Keratinocyte (primary cell): ENCODE measurements at regions not wholly inside any gene's neighbourhood (a gene's known extent, or its start where the extent isn't known, plus 50 kb on each side); places are given as distances from the start of the nearest gene placed in this dataset.

ENCODE experiments used
- DNase-seq: peaks from one replicate; pipeline ENCODE4 v3.0.0-alpha.2; 2011; ENCODE audit warnings: low read depth, missing footprints, low spot score
- FAIRE-seq: peaks from 2 replicates; lab custom pipeline; 2011; peaks lifted over from hg19 to GRCh38; lab: Jason Lieb, UNC
- H2AFZ ChIP-seq: 2 replicates; pipeline ENCODE4 v1.6.0; 2012; ENCODE audit warnings: low read length, control low read depth, inconsistent platforms; ENCODE audit not compliant: control insufficient read depth
- H3K27ac ChIP-seq: 2 replicates; pipeline ENCODE4 v1.5.1; 2011; ENCODE audit warnings: low read length; ENCODE audit not compliant: control insufficient read depth, insufficient read depth
- H3K27me3 ChIP-seq: 3 replicates; pipeline ENCODE4 v1.6.0; 2011; ENCODE audit warnings: low read length; ENCODE audit not compliant: control insufficient read depth, insufficient read depth; ENCODE audit errors: extremely low read depth
- H3K36me3 ChIP-seq, 2 experiments: 2 replicates in 1 of 2; 3 replicates in 1 of 2; pipeline ENCODE4 v1.5.1; 2011; ENCODE audit warnings: low read length in 2 of 2, mild to moderate bottlenecking in 1 of 2; ENCODE audit not compliant: control insufficient read depth in 2 of 2, insufficient read depth in 2 of 2; ENCODE audit errors: extremely low read depth in 1 of 2
- H3K4me1 ChIP-seq: 3 replicates; pipeline ENCODE4 v1.5.1; 2011; ENCODE audit warnings: low read length; ENCODE audit not compliant: control insufficient read depth, insufficient read depth; ENCODE audit errors: extremely low read depth
- H3K4me2 ChIP-seq: 3 replicates; pipeline ENCODE4 v1.6.0; 2011; ENCODE audit warnings: low read depth, low read length; ENCODE audit not compliant: control insufficient read depth, insufficient read depth; ENCODE audit errors: extremely low read depth
- H3K4me3 ChIP-seq, 3 experiments: fragments of 200-600 bp in 1 of 3; sonication (generic) in 1 of 3; 2 replicates in 2 of 3; 3 replicates in 1 of 3; pipeline ENCODE4 v1.5.1; 2011 to 2016; ENCODE audit warnings: low read length in 3 of 3, mild to moderate bottlenecking in 3 of 3, control low read depth in 2 of 3, inconsistent platforms in 1 of 3, low read depth in 1 of 3, mixed read lengths in 1 of 3, mixed run types in 1 of 3, moderate library complexity in 1 of 3; ENCODE audit not compliant: control insufficient read depth in 2 of 3, insufficient read depth in 2 of 3; ENCODE audit errors: extremely low read depth in 1 of 3
- H3K79me2 ChIP-seq: 2 replicates; pipeline ENCODE4 v1.6.0; 2012; ENCODE audit warnings: low read length; ENCODE audit not compliant: control insufficient read depth, insufficient read depth
- H3K9ac ChIP-seq: 3 replicates; pipeline ENCODE4 v1.6.0; 2011; ENCODE audit warnings: low read length; ENCODE audit not compliant: control insufficient read depth, insufficient read depth; ENCODE audit errors: extremely low read depth
- H3K9me1 ChIP-seq: 3 replicates; pipeline ENCODE4 v1.6.0; 2011; ENCODE audit warnings: low read length; ENCODE audit not compliant: control insufficient read depth, insufficient read depth; ENCODE audit errors: extremely low read depth
- H3K9me3 ChIP-seq: 2 replicates; pipeline ENCODE4 v1.5.1; 2012; ENCODE audit warnings: low read depth, low read length; ENCODE audit not compliant: control insufficient read depth
- H4K20me1 ChIP-seq: 3 replicates; pipeline ENCODE4 v1.6.0; 2011; ENCODE audit warnings: low read length; ENCODE audit not compliant: control insufficient read depth, insufficient read depth; ENCODE audit errors: extremely low read depth
- EZH2 ChIP-seq: IDR thresholded peaks from one replicate; pipeline ENCODE4 v1.6.1; 2012; ENCODE audit warnings: inconsistent platforms, mild to moderate bottlenecking, low read length, moderate library complexity
- dilution Hi-C: fragments of 300-500 bp; cut with MboI; formaldehyde crosslinking; loops from one replicate; pipeline ENCODE4 v1.7.0; 2020; ENCODE audit warnings: low sequenced_read_pairs; ENCODE audit not compliant: extremely low pct_ligation_motif_present
- TF ChIP-seq, protein P1 (sequence below), 3 experiments: IDR thresholded peaks in 1 of 3; conservative IDR thresholded peaks in 1 of 3; optimal IDR thresholded peaks in 1 of 3; 2 replicates in 2 of 3; 3 replicates in 1 of 3; pipeline versions ENCODE3 to v1.5.1; 2011; ENCODE audit warnings: low read length in 3 of 3, mild to moderate bottlenecking in 3 of 3, moderate library complexity in 2 of 3, control low read depth in 1 of 3, inconsistent platforms in 1 of 3; ENCODE audit not compliant: insufficient read depth in 2 of 3; ENCODE audit errors: extremely low read depth in 1 of 3

DNA sequence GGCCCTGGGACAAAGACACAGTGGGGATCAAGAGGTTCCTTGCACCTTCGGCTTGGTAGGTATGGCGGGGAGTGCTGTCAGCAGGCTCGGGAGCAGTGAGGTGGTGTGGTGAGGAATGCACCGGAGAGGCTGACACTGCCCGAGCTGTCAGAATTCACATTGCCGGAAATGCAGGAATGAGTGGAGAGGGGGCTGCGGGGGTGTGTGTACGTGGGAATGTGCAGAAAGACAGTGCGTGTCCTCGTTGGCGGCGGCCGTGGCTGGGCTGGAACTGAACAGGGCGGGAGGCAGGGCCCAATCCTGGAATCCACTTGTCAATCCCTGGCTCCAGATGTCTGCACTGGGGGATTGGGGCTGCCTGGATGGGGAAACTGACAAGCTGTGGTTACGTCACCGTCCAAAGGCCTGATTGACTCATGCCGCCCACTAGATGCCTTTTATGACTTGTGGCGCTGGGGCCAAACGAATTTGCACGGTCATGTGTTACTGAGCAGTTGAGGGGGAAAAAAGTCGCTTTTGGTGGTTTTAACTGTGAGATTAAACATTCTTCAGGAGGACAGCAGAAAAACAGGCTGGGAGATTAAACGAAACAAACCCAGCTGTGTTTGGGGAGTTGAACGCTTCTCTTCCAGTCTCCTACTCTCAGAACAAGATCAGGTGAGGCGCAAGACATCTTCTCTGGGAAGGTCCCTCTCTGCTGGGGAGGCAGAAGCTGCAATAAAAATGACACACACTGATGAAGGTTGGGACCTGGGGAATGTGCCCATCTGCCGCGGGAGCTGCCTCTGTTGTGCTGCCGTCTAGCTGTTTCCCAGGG lies 189.4 kb upstream of the GLI2 start:
- Histone ChIP-seq H3K27me3 (peaks cover 4% of the 10 kb centered on the region), H3K4me1 (peaks cover 11% of the 10 kb centered on the region), H2AFZ (no peak overlapping the region), H3K9me3 (no peaks in the 10 kb centered on the region), H3K36me3 (no peaks in the 10 kb centered on the region), H3K9me1 (no peaks in the 10 kb centered on the region), H4K20me1 (no peaks in the 10 kb centered on the region), H3K79me2 (no peaks in the 10 kb centered on the region), H3K27ac (no peak overlapping the region), H3K4me3 (no peak overlapping the region), H3K9ac (no peak overlapping the region), H3K4me2 (no peak overlapping the region)
- no peak for TF ChIP-seq EZH2
- TF ChIP-seq, protein P1, sequence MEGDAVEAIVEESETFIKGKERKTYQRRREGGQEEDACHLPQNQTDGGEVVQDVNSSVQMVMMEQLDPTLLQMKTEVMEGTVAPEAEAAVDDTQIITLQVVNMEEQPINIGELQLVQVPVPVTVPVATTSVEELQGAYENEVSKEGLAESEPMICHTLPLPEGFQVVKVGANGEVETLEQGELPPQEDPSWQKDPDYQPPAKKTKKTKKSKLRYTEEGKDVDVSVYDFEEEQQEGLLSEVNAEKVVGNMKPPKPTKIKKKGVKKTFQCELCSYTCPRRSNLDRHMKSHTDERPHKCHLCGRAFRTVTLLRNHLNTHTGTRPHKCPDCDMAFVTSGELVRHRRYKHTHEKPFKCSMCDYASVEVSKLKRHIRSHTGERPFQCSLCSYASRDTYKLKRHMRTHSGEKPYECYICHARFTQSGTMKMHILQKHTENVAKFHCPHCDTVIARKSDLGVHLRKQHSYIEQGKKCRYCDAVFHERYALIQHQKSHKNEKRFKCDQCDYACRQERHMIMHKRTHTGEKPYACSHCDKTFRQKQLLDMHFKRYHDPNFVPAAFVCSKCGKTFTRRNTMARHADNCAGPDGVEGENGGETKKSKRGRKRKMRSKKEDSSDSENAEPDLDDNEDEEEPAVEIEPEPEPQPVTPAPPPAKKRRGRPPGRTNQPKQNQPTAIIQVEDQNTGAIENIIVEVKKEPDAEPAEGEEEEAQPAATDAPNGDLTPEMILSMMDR (optimal IDR thresholded peaks at IDR 0.05 in 1 of 3, IDR thresholded peaks at IDR 0.05 in 1 of 3, conservative IDR thresholded peaks at IDR 0.05 in 1 of 3; ENCODE audit: extremely low read depth in 1 of 3, insufficient read depth in 2 of 3, low read length in 3 of 3): no peak
- DNase-seq: no peak
- dilution Hi-C loops: no loop called here
- no peak for FAIRE-seq

DNA sequence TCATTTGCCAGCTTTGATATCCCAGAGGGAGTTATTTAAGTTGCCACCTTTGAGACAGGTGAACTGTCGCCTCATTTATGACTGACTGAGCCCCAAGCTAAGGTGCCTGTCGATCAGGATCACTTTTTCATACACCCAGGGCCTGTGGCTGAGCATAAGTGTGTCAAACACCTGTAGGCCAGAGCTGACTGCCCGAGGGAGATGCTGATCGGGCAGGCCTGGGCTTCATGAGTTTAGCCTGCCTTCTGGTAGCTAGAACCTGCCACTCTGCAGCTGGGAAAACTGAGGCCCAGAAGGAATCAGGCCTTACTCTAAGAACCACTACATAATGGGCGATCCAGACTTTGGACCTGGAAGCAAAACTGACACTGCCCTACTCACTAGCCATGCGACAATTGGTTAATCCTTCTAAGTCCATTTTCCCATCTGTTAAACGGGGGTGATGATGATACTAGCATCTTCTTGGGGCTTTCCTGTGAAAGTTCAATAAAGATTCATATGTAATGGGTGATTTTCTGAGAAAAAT lies 188.7 kb upstream of the GLI2 start:
- no peaks in the 10 kb centered on the region for H3K79me2 ChIP-seq
- H3K36me3 ChIP-seq: no peaks in the 10 kb centered on the region
- no peak overlapping the region for H3K4me3 ChIP-seq
- dilution Hi-C loops: no loop called here
- H3K4me2 ChIP-seq: no peak overlapping the region
- no peak overlapping the region for H3K9ac ChIP-seq
- FAIRE-seq (no peak), DNase-seq (no peak)
- H3K27me3 ChIP-seq: no peaks in the 10 kb centered on the region
- no peaks in the 10 kb centered on the region for H4K20me1 ChIP-seq
- H2AFZ ChIP-seq: no peak overlapping the region
- H3K4me1 ChIP-seq: peaks cover 11% of the 10 kb centered on the region
- no peaks in the 10 kb centered on the region for H3K9me1 ChIP-seq
- no peak overlapping the region for H3K27ac ChIP-seq
- H3K9me3 ChIP-seq: no peaks in the 10 kb centered on the region
- TF ChIP-seq, protein P1 (optimal IDR thresholded peaks at IDR 0.05 in 1 of 3, IDR thresholded peaks at IDR 0.05 in 1 of 3, conservative IDR thresholded peaks at IDR 0.05 in 1 of 3; ENCODE audit: extremely low read depth in 1 of 3, insufficient read depth in 2 of 3, low read length in 3 of 3): no peak
- no peak for TF ChIP-seq EZH2
